Fibroblast of lung (primary cell): ENCODE measurements at regions not wholly inside any gene's neighbourhood (a gene's known extent, or its start where the extent isn't known, plus 50 kb on each side); places are given as distances from the start of the nearest gene placed in this dataset.

Experiments used
- DNase-seq, 2 donors: peaks; one replicate each; pipeline versions ENCODE4 v3.0.0 to v3.0.0-alpha.2; 2010; ENCODE audit warnings: low read depth in 2 of 2
- H2AFZ ChIP-seq: 2 replicates; pipeline ENCODE4 v1.5.1; 2012; ENCODE audit warnings: low read length, control low read depth, inconsistent platforms
- H3K27ac ChIP-seq: 2 replicates; pipeline ENCODE4 v1.5.1; 2011; ENCODE audit warnings: low read length, control low read depth; ENCODE audit not compliant: insufficient read depth
- H3K27me3 ChIP-seq: 2 replicates; pipeline ENCODE4 v1.5.1; 2011; ENCODE audit warnings: mild to moderate bottlenecking, low read length; ENCODE audit not compliant: control insufficient read depth, insufficient read depth
- H3K36me3 ChIP-seq: 2 replicates; pipeline ENCODE4 v1.5.1; 2011; ENCODE audit warnings: low read length; ENCODE audit not compliant: control insufficient read depth, insufficient read depth
- H3K4me1 ChIP-seq: 2 replicates; pipeline ENCODE4 v1.5.1; 2011; ENCODE audit warnings: low read length; ENCODE audit not compliant: control insufficient read depth, insufficient read depth; ENCODE audit errors: extremely low read depth
- H3K4me2 ChIP-seq: 2 replicates; pipeline ENCODE4 v1.5.1; 2011; ENCODE audit warnings: low read length, control low read depth; ENCODE audit not compliant: insufficient read depth; ENCODE audit errors: extremely low read depth
- H3K4me3 ChIP-seq, 4 experiments: fragments of 200-600 bp in 1 of 4; sonication (generic) in 1 of 4; replicated peaks in 1 of 4; 2 replicates each; pipeline ENCODE4 v1.5.1; 2011 to 2016; ENCODE audit warnings: low read length in 4 of 4, low read depth in 3 of 4, mild to moderate bottlenecking in 3 of 4, control low read depth in 2 of 4, inconsistent platforms in 1 of 4, mixed read lengths in 1 of 4; ENCODE audit not compliant: insufficient read depth in 1 of 4; ENCODE audit errors: control extremely low read depth in 1 of 4
- H3K79me2 ChIP-seq: 2 replicates; pipeline ENCODE4 v1.5.1; 2012; ENCODE audit warnings: mild to moderate bottlenecking, low read length, inconsistent platforms; ENCODE audit not compliant: control insufficient read depth, insufficient read depth
- H3K9ac ChIP-seq: 2 replicates; pipeline ENCODE4 v1.5.1; 2011; ENCODE audit warnings: mild to moderate bottlenecking, low read length, control low read depth; ENCODE audit not compliant: insufficient read depth
- H3K9me3 ChIP-seq: 2 replicates; pipeline ENCODE4 v1.5.1; 2012; ENCODE audit warnings: low read depth, low read length; ENCODE audit not compliant: control insufficient read depth, insufficient read depth
- H4K20me1 ChIP-seq: 2 replicates; pipeline ENCODE4 v1.5.1; 2011; ENCODE audit warnings: low read length; ENCODE audit not compliant: control insufficient read depth, insufficient read depth; ENCODE audit errors: extremely low read depth
- CTCF ChIP-seq, 2 donors: IDR thresholded peaks in 1 of 2; conservative IDR thresholded peaks in 1 of 2; 1 replicate in 1 of 2; 2 replicates in 1 of 2; pipeline ENCODE4 v1.5.1; 2011 to 2012; ENCODE audit warnings: low read length in 2 of 2, control low read depth in 1 of 2, inconsistent platforms in 1 of 2, low read depth in 1 of 2, mild to moderate bottlenecking in 1 of 2
- EZH2 ChIP-seq: IDR thresholded peaks from 2 replicates; pipeline ENCODE4 v1.5.1; 2012; ENCODE audit warnings: low read length, control low read depth, mild to moderate bottlenecking; ENCODE audit errors: missing control alignments

- no peaks in the 10 kb centered on the region for H3K79me2 ChIP-seq
- H3K4me3 ChIP-seq = no peak overlapping the region
- no peaks in the 10 kb centered on the region for H3K9me3 ChIP-seq
- peaks cover 4% of the 10 kb centered on the region for H3K4me1 ChIP-seq
- no peak overlapping the region for H2AFZ ChIP-seq
- no peaks in the 10 kb centered on the region for H3K36me3 ChIP-seq
- no peak overlapping the region for H3K27ac ChIP-seq
- no peaks in the 10 kb centered on the region for H4K20me1 ChIP-seq
- no peak for DNase-seq
- no peak overlapping the region for H3K4me2 ChIP-seq
- H3K27me3 ChIP-seq = no peaks in the 10 kb centered on the region
- no peak overlapping the region for H3K9ac ChIP-seq
- TF ChIP-seq CTCF (conservative IDR thresholded peaks at IDR 0.05 in 1 of 2, IDR thresholded peaks at IDR 0.05 in 1 of 2; ENCODE audit: low read depth in 1 of 2, low read length in 2 of 2) (no peak), EZH2 (no peak)
Measured at GRCh38 chr2:225114786-225115323, 72.6 kb upstream of the DOCK10 start.

- H3K4me2 ChIP-seq = peak overlapping the region; percentile 15
- no peak for TF ChIP-seq EZH2
- TF ChIP-seq CTCF (conservative IDR thresholded peaks at IDR 0.05 in 1 of 2, IDR thresholded peaks at IDR 0.05 in 1 of 2; ENCODE audit: low read depth in 1 of 2, low read length in 2 of 2) = no peak
- H3K9me3 ChIP-seq = no peaks in the 10 kb centered on the region
Measured at GRCh38 chr2:225113371-225114015, 71.2 kb upstream of the DOCK10 start.

GRCh38 chr2:225112362-225113126, 70.3 kb upstream of the DOCK10 start:
- H3K4me1 ChIP-seq = peaks cover 4% of the 10 kb centered on the region
- no peaks in the 10 kb centered on the region for H3K36me3 ChIP-seq
- no peak overlapping the region for H3K4me2 ChIP-seq
- H3K27me3 ChIP-seq = no peaks in the 10 kb centered on the region
- no peak overlapping the region for H2AFZ ChIP-seq
- H3K9me3 ChIP-seq = no peaks in the 10 kb centered on the region
- no peaks in the 10 kb centered on the region for H3K79me2 ChIP-seq
- no peak overlapping the region for H3K27ac ChIP-seq
- DNase-seq = no peak
- no peak overlapping the region for H3K9ac ChIP-seq
- TF ChIP-seq EZH2 = no peak
- no peak for TF ChIP-seq CTCF (conservative IDR thresholded peaks at IDR 0.05 in 1 of 2, IDR thresholded peaks at IDR 0.05 in 1 of 2; ENCODE audit: low read depth in 1 of 2, low read length in 2 of 2)
- H3K4me3 ChIP-seq = no peak overlapping the region
- no peaks in the 10 kb centered on the region for H4K20me1 ChIP-seq

More at GRCh38 chr2:225113371-225114015, 71.2 kb upstream of the DOCK10 start:
- H3K27me3 ChIP-seq = no peaks in the 10 kb centered on the region
- no peaks in the 10 kb centered on the region for H3K36me3 ChIP-seq
- H3K27ac ChIP-seq = no peak overlapping the region
- DNase-seq = peak in 1 of 2 donors; percentile 37
- no peak overlapping the region for H3K4me3 ChIP-seq
- H3K79me2 ChIP-seq = no peaks in the 10 kb centered on the region
- peaks cover 4% of the 10 kb centered on the region for H3K4me1 ChIP-seq
- no peak overlapping the region for H2AFZ ChIP-seq
- H3K9ac ChIP-seq = no peak overlapping the region
- no peaks in the 10 kb centered on the region for H4K20me1 ChIP-seq
